ENCODE measurements at regions not wholly inside any gene's neighbourhood (a gene's known extent, or its start where the extent isn't known, plus 50 kb on each side); places are given as distances from the start of the nearest gene placed in this dataset.

- H3K27ac ChIP-seq, result no peak overlapping the region
- TF ChIP-seq ZFX (IDR thresholded peaks at IDR 0.05), result no peak
- no peak for TF ChIP-seq CTCF (conservative IDR thresholded peaks at IDR 0.05)
These were observed 102.9 kb upstream of the KCNAB1 start for GRCh38 chr3:156017352-156018030.

GRCh38 chr3:156024904-156025533 lies 95.4 kb upstream of the KCNAB1 start:
- no peak overlapping the region for H3K27ac ChIP-seq
- TF ChIP-seq ZFX (IDR thresholded peaks at IDR 0.05) (no peak), CTCF (conservative IDR thresholded peaks at IDR 0.05) (no peak)

- TF ChIP-seq ZFX (IDR thresholded peaks at IDR 0.05), result no peak
- no peak for TF ChIP-seq CTCF (conservative IDR thresholded peaks at IDR 0.05)
- H3K27ac ChIP-seq, result no peak overlapping the region
These were observed 91.2 kb upstream of the KCNAB1 start for GRCh38 chr3:156029208-156029607.

- no peak overlapping the region for H3K27ac ChIP-seq
- no peak for TF ChIP-seq ZFX (IDR thresholded peaks at IDR 0.05)
These were observed 89.7 kb upstream of the KCNAB1 start for GRCh38 chr3:156030723-156031122.

GRCh38 chr3:156033428-156033827 lies 87.0 kb upstream of the KCNAB1 start:
- TF ChIP-seq ZFX (IDR thresholded peaks at IDR 0.05), result no peak
- TF ChIP-seq CTCF (conservative IDR thresholded peaks at IDR 0.05), result no peak
- no peak overlapping the region for H3K27ac ChIP-seq

GRCh38 chr3:156035158-156035557 lies 85.2 kb upstream of the KCNAB1 start:
- no peak overlapping the region for H3K27ac ChIP-seq
- TF ChIP-seq ZFX (IDR thresholded peaks at IDR 0.05), result no peak
- TF ChIP-seq CTCF (conservative IDR thresholded peaks at IDR 0.05), result no peak

- no peak for TF ChIP-seq ZFX (IDR thresholded peaks at IDR 0.05)
- no peak for TF ChIP-seq CTCF (conservative IDR thresholded peaks at IDR 0.05)
- no peak overlapping the region for H3K27ac ChIP-seq
These were observed 83.9 kb upstream of the KCNAB1 start for GRCh38 chr3:156036258-156037053.

Data from C4-2B (cell line).